Ectodermal cell (in vitro differentiated cells): ENCODE measurements at regions not wholly inside any gene's neighbourhood (a gene's known extent, or its start where the extent isn't known, plus 50 kb on each side); places are given as distances from the start of the nearest gene placed in this dataset.

ENCODE experiments used
- H3K27ac ChIP-seq: 2 replicates; pipeline ENCODE4 v1.7.0; 2013; ENCODE audit warnings: mild to moderate bottlenecking, low read depth, low read length; ENCODE audit not compliant: insufficient read depth, poor library complexity, severe bottlenecking
- H3K27me3 ChIP-seq: 2 replicates; pipeline ENCODE4 v1.7.0; 2013; ENCODE audit warnings: mild to moderate bottlenecking, low read length; ENCODE audit not compliant: insufficient read depth, control insufficient read depth, poor library complexity, severe bottlenecking
- H3K36me3 ChIP-seq: one replicate; pipeline ENCODE4 v1.7.0; 2013; ENCODE audit warnings: low read length; ENCODE audit not compliant: control insufficient read depth, insufficient read depth
- H3K4me1 ChIP-seq: one replicate; pipeline ENCODE4 v1.7.0; 2013; ENCODE audit warnings: low read length; ENCODE audit not compliant: control insufficient read depth, insufficient read depth
- H3K4me3 ChIP-seq: 2 replicates; pipeline ENCODE4 v1.7.0; 2013; ENCODE audit warnings: low read depth, low read length, control low read depth; ENCODE audit not compliant: insufficient read depth
- H3K9me3 ChIP-seq: 2 replicates; pipeline ENCODE4 v1.7.0; 2013; ENCODE audit warnings: mild to moderate bottlenecking, low read length, moderate library complexity; ENCODE audit not compliant: control insufficient read depth
- WGBS, 2 experiments: methylation state at CpG; one replicate each; pipeline ENCODE4 v1.1.7; 2013; ENCODE audit warnings: missing lambda C conversion rate in 2 of 2; 5-methylcytosine and 5-hydroxymethylcytosine counted together

DNA sequence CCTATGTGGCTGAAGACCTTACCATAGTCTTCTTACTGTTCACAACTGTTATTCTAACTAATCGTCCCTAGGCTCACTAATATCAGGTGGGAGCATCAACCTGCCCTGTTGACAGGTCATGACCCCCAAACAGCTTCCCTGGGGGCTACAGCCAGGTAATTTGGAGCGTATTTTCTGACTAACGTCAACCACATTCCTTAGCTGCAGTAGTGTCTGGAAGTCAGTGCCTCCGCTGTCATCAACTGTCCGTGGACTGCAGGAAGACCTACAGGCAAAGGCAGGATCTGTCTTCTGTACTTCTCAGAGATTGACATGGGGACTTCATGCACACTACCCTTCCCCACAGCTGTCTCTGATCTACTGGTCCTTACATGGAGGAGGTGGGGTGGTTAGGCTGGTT lies 456.9 kb downstream of the BCL11A start:
- Histone ChIP-seq H3K36me3 (no peaks in the 10 kb centered on the region), H3K27me3 (no peaks in the 10 kb centered on the region), H3K9me3 (no peaks in the 10 kb centered on the region), H3K27ac (no peak overlapping the region), H3K4me3 (no peak overlapping the region), H3K4me1 (no peaks in the 10 kb centered on the region)
- WGBS, 2 experiments: 92 to 95% methylated on average over 5 of the region's 5 CpGs

- H3K36me3 ChIP-seq: no peaks in the 10 kb centered on the region
- H3K4me1 ChIP-seq: no peaks in the 10 kb centered on the region
- H3K4me3 ChIP-seq: no peak overlapping the region
- H3K27ac ChIP-seq: no peak overlapping the region
- H3K9me3 ChIP-seq: no peaks in the 10 kb centered on the region
- WGBS, 2 experiments: 96 to 98% methylated on average over 2 of the region's 2 CpGs
- H3K27me3 ChIP-seq: no peaks in the 10 kb centered on the region
Observed at GRCh38 chr2:60095903-60096302, 457.6 kb downstream of the BCL11A start.

DNA sequence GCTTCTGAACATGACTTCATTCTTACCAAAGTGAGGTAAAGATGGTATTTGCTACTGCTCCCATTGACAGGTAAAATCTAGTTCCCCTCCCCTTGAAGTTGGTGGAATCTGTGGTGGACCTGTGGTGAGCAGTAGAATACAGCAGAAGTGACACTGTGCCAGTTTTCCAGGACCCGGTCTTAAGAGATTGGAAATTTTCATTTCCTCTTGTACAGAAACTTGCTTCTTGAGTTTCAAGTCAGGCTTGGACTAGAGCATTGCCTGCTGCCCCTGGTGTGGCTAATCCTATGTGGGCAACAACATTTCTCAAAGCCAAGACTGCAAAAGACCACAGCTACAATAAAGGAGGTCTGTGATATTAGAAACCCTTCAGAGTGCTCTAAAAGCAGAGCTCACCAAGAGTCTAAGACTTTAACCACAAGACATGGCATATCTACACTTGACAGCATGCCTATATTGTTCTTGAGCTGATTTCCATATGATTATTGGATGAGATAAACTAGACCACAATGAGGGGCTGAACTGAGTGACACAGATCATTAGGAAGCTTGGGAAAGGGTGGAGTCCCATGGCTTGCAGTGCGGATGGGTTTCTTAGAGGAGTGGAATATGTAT lies 458.1 kb downstream of the BCL11A start:
- Histone ChIP-seq H3K9me3 (no peaks in the 10 kb centered on the region), H3K4me1 (no peaks in the 10 kb centered on the region), H3K27me3 (no peaks in the 10 kb centered on the region), H3K27ac (no peak overlapping the region), H3K36me3 (no peaks in the 10 kb centered on the region), H3K4me3 (no peak overlapping the region)
- 95 to 98% methylated on average over 2 of the region's 2 CpGs for WGBS, 2 experiments

DNA sequence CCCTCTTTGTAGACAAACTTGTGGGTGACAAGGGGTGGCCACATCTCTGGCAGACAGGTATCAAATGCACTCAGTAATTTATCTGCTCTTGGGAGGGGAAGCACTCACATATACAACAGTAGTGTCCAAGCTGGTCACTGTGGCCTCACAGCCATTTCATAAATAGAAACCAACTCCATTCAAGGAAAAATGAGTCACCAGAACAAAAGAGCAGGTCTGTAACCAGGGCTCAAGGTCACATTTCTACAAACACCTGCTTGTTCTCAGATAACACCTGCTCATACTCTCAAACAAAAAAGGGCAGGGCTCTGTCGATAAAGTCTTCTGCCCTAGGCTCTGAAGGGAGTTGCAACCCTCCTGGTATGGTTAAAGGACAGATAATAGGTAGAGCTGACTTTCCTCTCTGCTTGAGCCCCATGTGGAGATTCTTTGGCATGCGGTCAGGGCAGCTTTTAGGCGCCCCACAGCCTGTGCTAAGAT lies 459.0 kb downstream of the BCL11A start:
- WGBS, 2 experiments: 52 to 67% methylated on average over 3 of the region's 3 CpGs
- Histone ChIP-seq H3K27ac (no peak overlapping the region), H3K9me3 (no peaks in the 10 kb centered on the region), H3K27me3 (no peaks in the 10 kb centered on the region), H3K4me3 (no peak overlapping the region), H3K4me1 (no peaks in the 10 kb centered on the region), H3K36me3 (no peaks in the 10 kb centered on the region)

DNA sequence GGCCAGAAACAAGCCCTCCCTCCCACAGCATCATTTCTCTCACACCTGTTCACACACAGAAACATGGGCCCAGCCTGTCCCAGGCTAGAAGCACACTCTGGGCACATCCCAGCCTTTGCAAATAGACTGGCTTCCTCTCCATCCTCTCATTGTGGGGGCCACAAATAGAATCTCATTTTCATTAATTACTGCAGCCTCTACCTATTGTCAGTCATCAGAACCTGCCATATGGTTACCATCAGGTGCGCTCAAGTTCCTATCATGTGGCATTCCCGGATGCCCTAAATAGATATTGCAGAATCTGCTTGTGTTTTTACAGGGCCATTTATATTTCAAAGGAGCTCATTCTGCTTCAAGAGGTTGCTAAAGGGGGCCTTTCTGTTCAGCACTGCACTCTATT lies 460.7 kb downstream of the BCL11A start:
- 88 to 99% methylated on average over 2 of the region's 2 CpGs for WGBS, 2 experiments
- Histone ChIP-seq H3K36me3 (no peaks in the 10 kb centered on the region), H3K4me1 (no peaks in the 10 kb centered on the region)

GRCh38 chr2:60091894-60092293 lies 461.6 kb downstream of the BCL11A start:
- Histone ChIP-seq H3K36me3 (no peaks in the 10 kb centered on the region), H3K27ac (no peak overlapping the region), H3K9me3 (no peaks in the 10 kb centered on the region)

More for the DNA sequence above, 460.7 kb downstream of the BCL11A start:
- Histone ChIP-seq H3K4me3 (no peak overlapping the region), H3K27me3 (no peaks in the 10 kb centered on the region), H3K27ac (no peak overlapping the region), H3K9me3 (no peaks in the 10 kb centered on the region)

DNA sequence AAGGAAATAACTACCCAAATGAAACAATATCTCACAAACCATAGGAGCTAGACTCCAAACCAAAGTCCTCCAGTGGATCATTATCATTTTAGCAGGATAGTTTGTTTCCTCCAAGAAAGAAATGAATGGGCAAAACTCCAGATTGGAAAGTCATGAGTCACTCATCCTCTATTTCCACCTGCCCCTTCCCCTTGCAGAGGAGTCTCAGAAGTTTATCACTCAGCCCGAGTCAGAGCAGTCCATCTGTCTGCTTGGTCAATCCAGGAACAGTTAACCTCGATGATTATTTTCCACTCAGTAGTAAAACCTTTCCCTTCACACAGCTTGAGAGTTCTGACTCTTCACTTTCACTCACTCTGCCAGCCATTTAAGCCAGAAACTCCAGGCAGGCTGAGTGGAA lies 462.2 kb downstream of the BCL11A start:
- Histone ChIP-seq H3K27me3 (no peaks in the 10 kb centered on the region), H3K27ac (no peak overlapping the region), H3K36me3 (no peaks in the 10 kb centered on the region), H3K4me3 (no peak overlapping the region), H3K9me3 (no peaks in the 10 kb centered on the region), H3K4me1 (no peaks in the 10 kb centered on the region)
- WGBS, 2 experiments: 82 to 93% methylated on average over 2 of the region's 2 CpGs

More at GRCh38 chr2:60091894-60092293, 461.6 kb downstream of the BCL11A start:
- Histone ChIP-seq H3K27me3 (no peaks in the 10 kb centered on the region), H3K4me3 (no peak overlapping the region), H3K4me1 (no peaks in the 10 kb centered on the region)
- WGBS, 2 experiments: 89 to 93% methylated on average over 5 of the region's 5 CpGs

DNA sequence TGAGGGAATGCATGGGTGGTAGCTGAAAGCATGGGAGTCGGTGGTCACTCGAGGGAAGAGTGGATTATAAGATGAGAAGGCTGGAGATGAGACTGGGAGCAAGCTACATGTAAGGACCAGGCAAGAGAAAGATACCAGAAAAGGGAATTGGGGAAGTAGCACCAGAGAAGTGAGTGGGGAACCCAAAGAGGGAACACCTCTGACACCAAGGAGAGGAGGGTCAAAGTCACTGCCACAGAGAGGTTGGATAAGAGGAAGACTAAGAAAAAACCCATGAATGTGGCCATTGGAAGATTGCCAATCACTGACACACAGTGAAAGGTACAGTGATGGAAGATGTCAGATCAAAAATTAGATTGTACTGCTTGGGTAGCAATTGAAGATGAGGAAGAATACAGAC lies 473.9 kb downstream of the BCL11A start:
- Histone ChIP-seq H3K4me3 (no peak overlapping the region), H3K36me3 (no peaks in the 10 kb centered on the region), H3K9me3 (no peaks in the 10 kb centered on the region), H3K27ac (no peak overlapping the region), H3K4me1 (peaks cover 7% of the 10 kb centered on the region), H3K27me3 (no peaks in the 10 kb centered on the region)
- 96 to 97% methylated on average over 2 of the region's 2 CpGs for WGBS, 2 experiments

DNA sequence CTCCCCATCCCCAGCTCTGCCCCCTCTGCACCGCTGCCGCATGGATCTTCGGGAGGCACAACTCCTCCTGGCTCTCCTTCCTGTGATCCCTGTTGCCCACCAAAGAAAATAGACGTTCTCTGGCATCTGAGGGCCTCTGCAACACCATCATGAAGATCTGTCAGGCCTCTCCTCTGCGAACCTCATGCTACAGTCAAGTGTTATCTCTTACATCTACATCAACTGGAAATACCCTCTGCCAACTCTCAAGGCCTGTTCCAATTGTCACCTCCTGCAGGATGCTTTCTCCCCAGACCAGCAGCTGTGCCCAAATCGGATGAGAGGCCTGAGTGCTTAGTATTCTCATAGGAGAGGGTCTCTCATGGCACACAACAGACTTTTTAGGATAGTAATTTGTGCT lies 478.4 kb downstream of the BCL11A start:
- H3K9me3 ChIP-seq: no peaks in the 10 kb centered on the region
- no peak overlapping the region for H3K4me3 ChIP-seq
- peaks cover 7% of the 10 kb centered on the region for H3K4me1 ChIP-seq
- H3K27ac ChIP-seq: no peak overlapping the region
- 93 to 95% methylated on average over 6 of the region's 6 CpGs for WGBS, 2 experiments
- no peaks in the 10 kb centered on the region for H3K27me3 ChIP-seq
- H3K36me3 ChIP-seq: no peaks in the 10 kb centered on the region

DNA sequence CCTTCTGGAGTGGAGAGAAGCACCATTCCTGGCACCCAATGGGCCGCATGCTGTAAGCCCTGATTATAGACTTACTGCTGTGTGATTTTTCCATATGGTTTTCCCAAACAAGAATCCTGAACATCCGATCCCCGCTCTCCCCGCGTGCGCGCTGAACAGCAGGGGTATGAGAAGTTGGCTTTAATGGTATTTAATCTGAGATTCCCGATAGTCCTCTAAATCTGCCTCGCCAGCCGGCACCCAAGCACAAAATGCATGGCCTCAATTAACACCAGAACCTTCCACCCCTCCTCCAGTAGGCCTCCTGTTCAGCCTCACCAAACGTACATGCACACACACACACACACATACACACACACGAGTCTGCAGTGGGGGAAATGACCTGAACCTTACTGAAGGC lies 480.3 kb downstream of the BCL11A start:
- 92 to 99% methylated on average over 11 to 12 of the region's 12 CpGs for WGBS, 2 experiments
- Histone ChIP-seq H3K4me1 (peaks cover 7% of the 10 kb centered on the region), H3K36me3 (no peaks in the 10 kb centered on the region), H3K27ac (no peak overlapping the region), H3K27me3 (no peaks in the 10 kb centered on the region), H3K4me3 (no peak overlapping the region), H3K9me3 (no peaks in the 10 kb centered on the region)

DNA sequence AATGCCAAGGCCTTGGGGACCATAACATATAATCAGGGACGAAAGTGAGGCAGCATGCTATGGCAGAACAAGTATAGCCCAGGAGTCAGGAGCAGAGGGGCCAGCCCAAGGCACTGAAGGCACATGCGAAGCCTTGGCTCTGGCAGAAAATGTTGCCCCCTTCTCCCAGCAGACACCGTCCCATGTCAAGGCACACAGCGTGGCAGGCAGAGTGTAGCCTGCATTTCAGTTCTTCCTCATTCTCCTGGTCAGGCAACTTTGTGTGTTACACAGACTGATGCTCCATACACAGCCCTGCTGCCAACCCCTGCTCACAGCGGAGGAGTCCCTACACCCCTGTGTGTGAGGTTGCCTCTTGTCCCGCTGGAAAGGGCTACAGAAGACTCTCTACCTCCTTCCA lies 480.8 kb downstream of the BCL11A start:
- Histone ChIP-seq H3K36me3 (no peaks in the 10 kb centered on the region), H3K4me3 (no peak overlapping the region), H3K27me3 (no peaks in the 10 kb centered on the region), H3K9me3 (no peaks in the 10 kb centered on the region), H3K27ac (no peak overlapping the region), H3K4me1 (peaks cover 7% of the 10 kb centered on the region)
- WGBS, 2 experiments: 80 to 85% methylated on average over 5 to 6 of the region's 6 CpGs
